Right renal cortex interstitium (tissue), 3 donors: ENCODE measurements at regions not wholly inside any gene's neighbourhood (a gene's known extent, or its start where the extent isn't known, plus 50 kb on each side); places are given as distances from the start of the nearest gene placed in this dataset.
"Not testable (repeated sequence)": the region's sequence is repeated elsewhere in the genome, so short reads cannot be mapped to it uniquely, and the experiment has no call there.

Source experiments
- DNase-seq, 3 donors: peaks; one replicate each; pipeline ENCODE4 v3.0.0-alpha.2; 2013; ENCODE audit warnings: low read depth in 3 of 3, low spot score in 2 of 3

GRCh38 chr11:15825976-15826650 is 530.2 kb downstream of the SOX6 start:
- DNase-seq: no peak

GRCh38 chr11:15826826-15827225 is 529.5 kb downstream of the SOX6 start:
- no peak for DNase-seq

GRCh38 chr11:15828215-15828853 is 528.0 kb downstream of the SOX6 start:
- no peak for DNase-seq

- DNase-seq: no peak
Observed at GRCh38 chr11:15829312-15829711, 527.0 kb downstream of the SOX6 start.

GRCh38 chr11:15830741-15831428 is 525.5 kb downstream of the SOX6 start:
- DNase-seq: no peak

- no peak for DNase-seq
Observed at GRCh38 chr11:15835788-15836411, 520.4 kb downstream of the SOX6 start.

GRCh38 chr11:15836795-15837194 is 519.6 kb downstream of the SOX6 start:
- no peak for DNase-seq

GRCh38 chr11:15837901-15838489 is 518.4 kb downstream of the SOX6 start:
- no peak for DNase-seq

GRCh38 chr11:15839061-15839460 is 517.3 kb downstream of the SOX6 start:
- DNase-seq: no peak

GRCh38 chr11:15840966-15841365 is 515.4 kb downstream of the SOX6 start:
- no peak for DNase-seq

GRCh38 chr11:15841931-15842740 is 514.2 kb downstream of the SOX6 start:
- no peak for DNase-seq

GRCh38 chr11:15843309-15843872 is 513.0 kb downstream of the SOX6 start:
- no peak for DNase-seq

GRCh38 chr11:15845261-15845660 is 511.1 kb downstream of the SOX6 start:
- no peak for DNase-seq

GRCh38 chr11:15848631-15849168 is 507.6 kb downstream of the SOX6 start:
- DNase-seq: no peak

- DNase-seq: no peak
Observed at GRCh38 chr11:15849257-15849656, 507.1 kb downstream of the SOX6 start.

GRCh38 chr11:15850335-15850734 is 506.0 kb downstream of the SOX6 start:
- not testable (repeated sequence) for DNase-seq

- DNase-seq: no peak
Observed at GRCh38 chr11:15851051-15851498, 505.3 kb downstream of the SOX6 start.

GRCh38 chr11:15852179-15852578 is 504.2 kb downstream of the SOX6 start:
- DNase-seq: no peak

GRCh38 chr11:15854245-15854644 is 502.1 kb downstream of the SOX6 start:
- DNase-seq: no peak

- DNase-seq: no peak
Observed at GRCh38 chr11:15858881-15859280, 497.5 kb downstream of the SOX6 start.
